H9 (cell line): ENCODE measurements at regions not wholly inside any gene's neighbourhood (a gene's known extent, or its start where the extent isn't known, plus 50 kb on each side); places are given as distances from the start of the nearest gene placed in this dataset.
"Not testable (repeated sequence)": the region's sequence is repeated elsewhere in the genome, so short reads cannot be mapped to it uniquely, and the experiment has no call there.

Experiments used
- DNase-seq: peaks from one replicate; pipeline ENCODE4 v3.0.0-alpha.2; 2017
- H2AFZ ChIP-seq: one replicate; pipeline ENCODE4 v1.6.1; 2013; ENCODE audit warnings: mild to moderate bottlenecking, low read length, control low read depth, moderate library complexity
- H2AK5ac ChIP-seq: 2 replicates; pipeline ENCODE4 v1.6.1; 2013; ENCODE audit warnings: low read length, control low read depth, mixed read lengths; ENCODE audit not compliant: insufficient read length
- H2BK120ac ChIP-seq: one replicate; pipeline ENCODE4 v1.6.1; 2013; ENCODE audit warnings: low read depth, mild to moderate bottlenecking, low read length, control low read depth, inconsistent platforms; ENCODE audit not compliant: poor library complexity, severe bottlenecking
- H2BK12ac ChIP-seq: 2 replicates; pipeline ENCODE4 v1.6.1; 2013; ENCODE audit warnings: low read length, control low read depth, mixed read lengths, low read depth; ENCODE audit not compliant: insufficient read length
- H2BK15ac ChIP-seq: 2 replicates; pipeline ENCODE4 v1.6.1; 2013; ENCODE audit warnings: low read depth, low read length, control low read depth
- H2BK20ac ChIP-seq: one replicate; pipeline ENCODE4 v1.6.1; 2013; ENCODE audit warnings: low read depth, mild to moderate bottlenecking, low read length, control low read depth, inconsistent platforms; ENCODE audit not compliant: poor library complexity, severe bottlenecking
- H2BK5ac ChIP-seq: 2 replicates; pipeline ENCODE4 v1.6.1; 2013; ENCODE audit warnings: low read length, control low read depth, mixed read lengths; ENCODE audit not compliant: insufficient read length
- H3K14ac ChIP-seq: 2 replicates; pipeline ENCODE4 v1.6.1; 2013; ENCODE audit warnings: low read length, control low read depth; ENCODE audit not compliant: insufficient read depth
- H3K18ac ChIP-seq: 2 replicates; pipeline ENCODE4 v1.6.1; 2013; ENCODE audit warnings: low read depth, mild to moderate bottlenecking, mixed read lengths, low read length, control low read depth; ENCODE audit not compliant: insufficient read length
- H3K23ac ChIP-seq: 2 replicates; pipeline ENCODE4 v1.6.1; 2013; ENCODE audit warnings: low read length, control low read depth, mixed read lengths, low read depth; ENCODE audit not compliant: insufficient read length
- H3K23me2 ChIP-seq: 2 replicates; pipeline ENCODE4 v1.6.1; 2013; ENCODE audit warnings: low read depth, mild to moderate bottlenecking, mixed read lengths, low read length, control low read depth; ENCODE audit not compliant: insufficient read length, poor library complexity, severe bottlenecking
- H3K27ac ChIP-seq: 2 replicates; pipeline ENCODE4 v1.5.1; 2013; ENCODE audit warnings: low read length, control low read depth, mixed read lengths, low read depth; ENCODE audit not compliant: insufficient read length
- H3K27me3 ChIP-seq: 2 replicates; pipeline ENCODE4 v1.6.1; 2013; ENCODE audit warnings: low read length, control low read depth, inconsistent platforms; ENCODE audit not compliant: insufficient read depth
- H3K4ac ChIP-seq: 2 replicates; pipeline ENCODE4 v1.6.1; 2013; ENCODE audit warnings: low read depth, mild to moderate bottlenecking, control low read depth, inconsistent platforms, low read length, moderate library complexity
- H3K4me1 ChIP-seq: 2 replicates; pipeline ENCODE4 v1.6.1; 2013; ENCODE audit warnings: low read length, control low read depth, inconsistent platforms; ENCODE audit not compliant: insufficient read depth
- H3K4me2 ChIP-seq: 2 replicates; pipeline ENCODE4 v1.6.1; 2013; ENCODE audit warnings: low read length, control low read depth, mixed read lengths; ENCODE audit not compliant: insufficient read length, insufficient read depth
- H3K56ac ChIP-seq: 2 replicates; pipeline ENCODE4 v1.6.1; 2013; ENCODE audit warnings: low read depth, mild to moderate bottlenecking, mixed read lengths, low read length, control low read depth; ENCODE audit not compliant: insufficient read length
- H3K79me1 ChIP-seq: 2 replicates; pipeline ENCODE4 v1.6.1; 2013; ENCODE audit warnings: low read depth, mild to moderate bottlenecking, moderate library complexity, low read length, control low read depth, inconsistent platforms; ENCODE audit not compliant: insufficient read depth, poor library complexity, severe bottlenecking
- H3K79me2 ChIP-seq: 2 replicates; pipeline ENCODE4 v1.6.1; 2013; ENCODE audit warnings: low read length, control low read depth, inconsistent platforms; ENCODE audit not compliant: insufficient read depth
- H3K9ac ChIP-seq: 2 replicates; pipeline ENCODE4 v1.6.1; 2013; ENCODE audit warnings: low read length, control low read depth, mixed read lengths; ENCODE audit not compliant: insufficient read length; ENCODE audit errors: extremely low read depth
- H3K9me3 ChIP-seq: one replicate; pipeline ENCODE4 v1.6.1; 2013; ENCODE audit warnings: low read depth, low read length, inconsistent platforms; ENCODE audit not compliant: control insufficient read depth
- H3T11ph ChIP-seq: one replicate; pipeline ENCODE4 v1.6.1; 2013; ENCODE audit warnings: mild to moderate bottlenecking, low read length, control low read depth, inconsistent platforms
- H4K20me1 ChIP-seq: one replicate; pipeline ENCODE4 v1.6.1; 2013; ENCODE audit not compliant: control insufficient read depth, insufficient read length, insufficient read depth
- H4K5ac ChIP-seq: 2 replicates; pipeline ENCODE4 v1.6.1; 2013; ENCODE audit warnings: low read depth, mild to moderate bottlenecking, mixed read lengths, low read length, control low read depth; ENCODE audit not compliant: insufficient read length
- H4K8ac ChIP-seq: replicated peaks from 2 replicates; pipeline ENCODE4 v1.6.1; 2013; ENCODE audit warnings: low read length, control low read depth, mixed read lengths, low read depth; ENCODE audit not compliant: insufficient read length
- H4K91ac ChIP-seq: 2 replicates; pipeline ENCODE4 v1.6.1; 2013; ENCODE audit warnings: low read depth, mild to moderate bottlenecking, moderate library complexity, mixed read lengths, low read length, control low read depth; ENCODE audit not compliant: insufficient read length
- H3K27ac Mint-ChIP-seq, 3 experiments: 2 replicates in 2 of 3; 3 replicates in 1 of 3; pipeline ENCODE4 v1.8.0; 2020 to 2021; ENCODE audit warnings: mixed read lengths in 3 of 3, mild to moderate bottlenecking in 1 of 3, moderate library complexity in 1 of 3
- H3K27me3 Mint-ChIP-seq: 2 replicates; pipeline ENCODE4 v1.8.0; 2021; ENCODE audit warnings: low read depth, mild to moderate bottlenecking, moderate library complexity, mixed read lengths
- H3K36me3 Mint-ChIP-seq, 3 experiments: 2 replicates in 2 of 3; 3 replicates in 1 of 3; pipeline ENCODE4 v1.8.0; 2020 to 2021; ENCODE audit warnings: low read depth in 3 of 3, mixed read lengths in 3 of 3; ENCODE audit not compliant: insufficient read depth in 1 of 3
- H3K4me1 Mint-ChIP-seq, 2 experiments: 2 replicates each; pipeline ENCODE4 v1.8.0; 2020; ENCODE audit warnings: mixed read lengths in 2 of 2
- H3K4me3 Mint-ChIP-seq, 2 experiments: 2 replicates in 1 of 2; 3 replicates in 1 of 2; pipeline ENCODE4 v1.8.0; 2020 to 2021; ENCODE audit warnings: mild to moderate bottlenecking in 2 of 2, mixed read lengths in 2 of 2, moderate library complexity in 1 of 2
- H3K9me3 Mint-ChIP-seq, 2 experiments: 2 replicates in 1 of 2; 3 replicates in 1 of 2; pipeline ENCODE4 v1.8.0; 2020; ENCODE audit warnings: mild to moderate bottlenecking in 2 of 2, mixed read lengths in 2 of 2, moderate library complexity in 1 of 2
- WGBS: extraction: QIAGEN DNeasy Blood & Tissue Kit; methylation state at CpG from one replicate; pipeline ENCODE4 v1.1.7; 2013; ENCODE audit warnings: missing lambda C conversion rate, low lambda C conversion rate, mixed read lengths; ENCODE audit not compliant: insufficient read length; ENCODE audit errors: extremely low coverage; 5-methylcytosine and 5-hydroxymethylcytosine counted together
- TF ChIP-seq, protein P1 (sequence below): fragments of 200-600 bp; sonication (generic); conservative IDR thresholded peaks from 3 replicates; pipeline ENCODE4 v1.8.0; 2021; ENCODE audit warnings: antibody characterized with exemption, mild to moderate bottlenecking

GRCh38 chr4:3623106-3623505 is 90.9 kb upstream of the LRPAP1 start:
- Histone ChIP-seq H3K79me2 (no peaks in the 10 kb centered on the region), H4K20me1 (no peaks in the 10 kb centered on the region), H2BK12ac (no peak overlapping the region), H2AFZ (no peak overlapping the region), H3T11ph (no peak overlapping the region), H2AK5ac (no peak overlapping the region), H4K5ac (no peak overlapping the region), H3K79me1 (no peaks in the 10 kb centered on the region), H3K23me2 (no peaks in the 10 kb centered on the region), H2BK20ac (no peak overlapping the region), H3K9me3 (no peaks in the 10 kb centered on the region), H2BK5ac (no peak overlapping the region), H3K27ac (no peak overlapping the region), H3K4me2 (no peak overlapping the region), H4K8ac (no peak overlapping the region), H3K4me1 (no peaks in the 10 kb centered on the region; the same call in 1 of the 2 replicates), H2BK15ac (no peak overlapping the region), H3K56ac (no peak overlapping the region), H3K4ac (no peak overlapping the region), H2BK120ac (no peak overlapping the region), H3K14ac (no peak overlapping the region), H3K23ac (no peak overlapping the region), H3K9ac (no peak overlapping the region), H3K18ac (no peak overlapping the region), H4K91ac (no peak overlapping the region), H3K27me3 (no peaks in the 10 kb centered on the region; the same call in 1 of the 2 replicates)
- no CpG with 5 or more reads among the region's 7 CpGs for WGBS
- H3K4me3 Mint-ChIP-seq, result no peak overlapping the region
- H3K27me3 Mint-ChIP-seq, result peaks cover 47% of the 10 kb centered on the region
- peaks cover 6 to 14% of the 10 kb centered on the region in 2 experiments for H3K4me1 Mint-ChIP-seq
- H3K36me3 Mint-ChIP-seq, result no peaks in the 10 kb centered on the region; a peak in 1 of 7 replicates
- H3K27ac Mint-ChIP-seq, result no peak overlapping the region
- TF ChIP-seq, protein P1, sequence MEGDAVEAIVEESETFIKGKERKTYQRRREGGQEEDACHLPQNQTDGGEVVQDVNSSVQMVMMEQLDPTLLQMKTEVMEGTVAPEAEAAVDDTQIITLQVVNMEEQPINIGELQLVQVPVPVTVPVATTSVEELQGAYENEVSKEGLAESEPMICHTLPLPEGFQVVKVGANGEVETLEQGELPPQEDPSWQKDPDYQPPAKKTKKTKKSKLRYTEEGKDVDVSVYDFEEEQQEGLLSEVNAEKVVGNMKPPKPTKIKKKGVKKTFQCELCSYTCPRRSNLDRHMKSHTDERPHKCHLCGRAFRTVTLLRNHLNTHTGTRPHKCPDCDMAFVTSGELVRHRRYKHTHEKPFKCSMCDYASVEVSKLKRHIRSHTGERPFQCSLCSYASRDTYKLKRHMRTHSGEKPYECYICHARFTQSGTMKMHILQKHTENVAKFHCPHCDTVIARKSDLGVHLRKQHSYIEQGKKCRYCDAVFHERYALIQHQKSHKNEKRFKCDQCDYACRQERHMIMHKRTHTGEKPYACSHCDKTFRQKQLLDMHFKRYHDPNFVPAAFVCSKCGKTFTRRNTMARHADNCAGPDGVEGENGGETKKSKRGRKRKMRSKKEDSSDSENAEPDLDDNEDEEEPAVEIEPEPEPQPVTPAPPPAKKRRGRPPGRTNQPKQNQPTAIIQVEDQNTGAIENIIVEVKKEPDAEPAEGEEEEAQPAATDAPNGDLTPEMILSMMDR, result no peak
- no peak for DNase-seq
- H3K9me3 Mint-ChIP-seq, result no peaks in the 10 kb centered on the region

- not testable (repeated sequence) for H2BK120ac ChIP-seq, H4K5ac ChIP-seq, H2AK5ac ChIP-seq, H3K4me3 Mint-ChIP-seq, H3K14ac ChIP-seq, H3T11ph ChIP-seq, H3K9me3 ChIP-seq, H3K18ac ChIP-seq, H3K27me3 ChIP-seq, H2BK15ac ChIP-seq, H3K27ac ChIP-seq, H2AFZ ChIP-seq, H3K36me3 Mint-ChIP-seq, H3K4me1 ChIP-seq, H3K79me2 ChIP-seq, H2BK20ac ChIP-seq, H2BK12ac ChIP-seq, H3K9ac ChIP-seq, H3K79me1 ChIP-seq, DNase-seq, H3K56ac ChIP-seq, H3K27ac Mint-ChIP-seq, H3K23me2 ChIP-seq, H3K23ac ChIP-seq, H4K20me1 ChIP-seq, H3K9me3 Mint-ChIP-seq, H4K91ac ChIP-seq, H3K4me2 ChIP-seq, H4K8ac ChIP-seq, H2BK5ac ChIP-seq, H3K4ac ChIP-seq
- Mint-ChIP-seq H3K4me1 (peaks cover 6 to 27% of the 10 kb centered on the region in 2 experiments), H3K27me3 (peaks cover 52% of the 10 kb centered on the region)
- WGBS, result no CpG with 5 or more reads among the region's 6 CpGs
Measured at GRCh38 chr4:3620365-3620764, 88.1 kb upstream of the LRPAP1 start.
